WTC11 (cell line): ENCODE measurements at regions not wholly inside any gene's neighbourhood (a gene's known extent, or its start where the extent isn't known, plus 50 kb on each side); places are given as distances from the start of the nearest gene placed in this dataset.

ENCODE experiments used
- ATAC-seq: fragments of 200-7000 bp; cut with Tn5 transposase; 2 replicates; pipeline ENCODE4 v1.10.0; 2021; ENCODE audit warnings: mild to moderate bottlenecking, moderate library complexity
- CTCF ChIA-PET: fragments of 300-600 bp; sonication (Branson Sonifier 250); formaldehyde crosslinking; loops from one replicate; lab custom pipeline; 2021; ENCODE audit warnings: antibody characterized with exemption; lab: Charles Lee
- POLR2A ChIA-PET: fragments of 350-600 bp; sonication (Branson Sonifier 250); formaldehyde crosslinking; loops from one replicate; lab custom pipeline; 2021; ENCODE audit warnings: antibody characterized with exemption; lab: Charles Lee
- DNase-seq: peaks from one replicate; pipeline ENCODE4 v3.0.0; 2021; ENCODE audit warnings: low spot score
- H3K27ac Mint-ChIP-seq: 2 replicates; pipeline ENCODE4 v1.8.0; 2021; ENCODE audit warnings: mixed read lengths
- H3K27me3 Mint-ChIP-seq: 2 replicates; pipeline ENCODE4 v1.8.0; 2021; ENCODE audit warnings: low read depth, mild to moderate bottlenecking, moderate library complexity, mixed read lengths
- H3K36me3 Mint-ChIP-seq: 2 replicates; pipeline ENCODE4 v1.8.0; 2021; ENCODE audit warnings: mixed read lengths
- H3K4me1 Mint-ChIP-seq: 2 replicates; pipeline ENCODE4 v1.8.0; 2022; ENCODE audit warnings: mixed read lengths
- H3K4me3 Mint-ChIP-seq: 2 replicates; pipeline ENCODE4 v1.8.0; 2021; ENCODE audit warnings: mild to moderate bottlenecking, moderate library complexity, mixed read lengths
- H3K9me3 Mint-ChIP-seq: 2 replicates; pipeline ENCODE4 v1.8.0; 2021; ENCODE audit warnings: mixed read lengths
- CTCF ChIP-seq: fragments of 200-600 bp; IDR thresholded peaks from 2 replicates; pipeline ENCODE4 v1.8.0; 2022; ENCODE audit warnings: antibody characterized with exemption
- E2F4 ChIP-seq: sonication (generic); formaldehyde crosslinking; IDR thresholded peaks from 2 replicates; pipeline ENCODE4 v1.8.1; 2022; ENCODE audit warnings: low read depth, mild to moderate bottlenecking, moderate library complexity, missing genetic modification reagents, borderline replicate concordance
- E2F5 ChIP-seq: sonication (generic); formaldehyde crosslinking; IDR thresholded peaks from 2 replicates; pipeline ENCODE4 v1.8.1; 2022; ENCODE audit warnings: mild to moderate bottlenecking, moderate library complexity, missing genetic modification reagents
- ELF4 ChIP-seq: sonication (generic); formaldehyde crosslinking; IDR thresholded peaks from 2 replicates; pipeline ENCODE4 v1.8.1; 2022; ENCODE audit warnings: low read depth, mild to moderate bottlenecking, moderate library complexity, missing genetic modification reagents
- GRHL2 ChIP-seq: fragments of 250-450 bp; sonication (Bioruptor Pico); IDR thresholded peaks from 2 replicates; pipeline ENCODE4 v1.8.0; 2022; ENCODE audit warnings: mild to moderate bottlenecking, moderate library complexity; ENCODE audit not compliant: insufficient replicate concordance, severe bottlenecking
- HMGA2 ChIP-seq: fragments of 250-450 bp; sonication (Bioruptor Pico); IDR thresholded peaks from 2 replicates; pipeline ENCODE4 v1.4.0; 2021; ENCODE audit warnings: mild to moderate bottlenecking, moderate library complexity
- HMGXB4 ChIP-seq: sonication (generic); formaldehyde crosslinking; IDR thresholded peaks from 2 replicates; pipeline ENCODE4 v1.8.1; 2023; ENCODE audit warnings: mild to moderate bottlenecking, moderate library complexity, missing genetic modification reagents
- JAZF1 ChIP-seq: fragments of 250-450 bp; sonication (Bioruptor Pico); IDR thresholded peaks from 2 replicates; pipeline ENCODE4 v1.9.0; 2021; ENCODE audit warnings: moderate library complexity, mild to moderate bottlenecking, inconsistent platforms
- JUN ChIP-seq: sonication (generic); formaldehyde crosslinking; IDR thresholded peaks from 2 replicates; pipeline ENCODE4 v1.8.0; 2023; ENCODE audit warnings: mild to moderate bottlenecking, missing genetic modification reagents
- NFATC4 ChIP-seq: fragments of 250-450 bp; sonication (Bioruptor Pico); IDR thresholded peaks from 2 replicates; pipeline ENCODE4 v1.9.0; 2021; ENCODE audit warnings: mild to moderate bottlenecking
- PREB ChIP-seq: sonication (generic); formaldehyde crosslinking; IDR thresholded peaks from 2 replicates; pipeline ENCODE4 v1.8.1; 2022; ENCODE audit warnings: mild to moderate bottlenecking, missing genetic modification reagents, moderate library complexity, borderline replicate concordance
- SMAD4 ChIP-seq: sonication (generic); formaldehyde crosslinking; IDR thresholded peaks from 2 replicates; pipeline ENCODE4 v1.8.0; 2022; ENCODE audit warnings: mild to moderate bottlenecking, missing genetic modification reagents
- ZBTB21 ChIP-seq: sonication (generic); formaldehyde crosslinking; IDR thresholded peaks from 2 replicates; pipeline ENCODE4 v1.8.1; 2023; ENCODE audit warnings: mild to moderate bottlenecking, missing genetic modification reagents, borderline replicate concordance
- ZNF263 ChIP-seq: sonication (generic); formaldehyde crosslinking; IDR thresholded peaks from 2 replicates; pipeline ENCODE4 v1.8.1; 2022; ENCODE audit warnings: low read depth, mild to moderate bottlenecking, moderate library complexity, missing genetic modification reagents
- ZNF423 ChIP-seq: fragments of 250-450 bp; sonication (Bioruptor Pico); IDR thresholded peaks from 2 replicates; pipeline ENCODE4 v2.1.2; 2022; ENCODE audit warnings: mild to moderate bottlenecking, moderate library complexity
- ZNF512 ChIP-seq: sonication (generic); formaldehyde crosslinking; IDR thresholded peaks from 2 replicates; pipeline ENCODE4 v1.8.1; 2022; ENCODE audit warnings: missing genetic modification reagents, borderline replicate concordance
- ZNF671 ChIP-seq: fragments of 250-450 bp; sonication (Bioruptor Pico); IDR thresholded peaks from 2 replicates; pipeline ENCODE4 v1.8.0; 2021; ENCODE audit warnings: mild to moderate bottlenecking

GRCh38 chr4:20591571-20591970 lies 108.7 kb upstream of the PACRGL start:
- no peak for TF ChIP-seq HMGA2
- no peak for TF ChIP-seq SMAD4 (CRISPR knock-in tag)
- TF ChIP-seq ELF4 (CRISPR knock-in tag) = no peak
- TF ChIP-seq, all 79 proteins: peak for 0
- no peak for DNase-seq
- no peaks in the 10 kb centered on the region for H3K9me3 Mint-ChIP-seq
- POLR2A ChIA-PET = no interaction called here
- no peaks in the 10 kb centered on the region; the same call in 1 of the 2 replicates for H3K36me3 Mint-ChIP-seq
- no peak overlapping the region for H3K4me3 Mint-ChIP-seq
- H3K27ac Mint-ChIP-seq = no peak overlapping the region
- peaks cover 13% of the 10 kb centered on the region for H3K4me1 Mint-ChIP-seq
- no peak for ATAC-seq
- CTCF ChIA-PET = no interaction called here
- H3K27me3 Mint-ChIP-seq = no peaks in the 10 kb centered on the region

- no peak for DNase-seq
- Mint-ChIP-seq H3K27me3 (no peaks in the 10 kb centered on the region), H3K27ac (no peak overlapping the region), H3K4me1 (peaks cover 13% of the 10 kb centered on the region), H3K4me3 (no peak overlapping the region), H3K36me3 (no peaks in the 10 kb centered on the region; the same call in 1 of the 2 replicates), H3K9me3 (no peaks in the 10 kb centered on the region)
- CTCF ChIA-PET = no interaction called here
- TF ChIP-seq CTCF = no peak
- TF ChIP-seq ZNF671 (CRISPR knock-in tag) = no peak
- no peak for TF ChIP-seq ZNF512 (CRISPR knock-in tag)
- TF ChIP-seq HMGXB4 (CRISPR knock-in tag) = no peak
- TF ChIP-seq E2F5 (CRISPR knock-in tag) = no peak
- no peak for TF ChIP-seq E2F4 (CRISPR knock-in tag)
- no peak for TF ChIP-seq PREB
- TF ChIP-seq NFATC4 (CRISPR knock-in tag) = no peak
- TF ChIP-seq JUN = no peak
- no peak for TF ChIP-seq ZNF263 (CRISPR knock-in tag)
- TF ChIP-seq ZBTB21 (CRISPR knock-in tag) = no peak
- TF ChIP-seq ZNF423 (CRISPR knock-in tag) = no peak
- no peak for TF ChIP-seq HMGA2
- no peak for TF ChIP-seq GRHL2 (CRISPR knock-in tag)
- no peak for TF ChIP-seq JAZF1 (CRISPR knock-in tag)
- POLR2A ChIA-PET = no interaction called here
- ATAC-seq = no peak
These were observed 108.2 kb upstream of the PACRGL start for GRCh38 chr4:20592013-20592412.
